Keratinocyte (primary cell): ENCODE measurements at regions not wholly inside any gene's neighbourhood (a gene's known extent, or its start where the extent isn't known, plus 50 kb on each side); places are given as distances from the start of the nearest gene placed in this dataset.

ENCODE experiments used
- DNase-seq: peaks from one replicate; pipeline ENCODE4 v3.0.0-alpha.2; 2011; ENCODE audit warnings: low read depth, missing footprints, low spot score
- FAIRE-seq: peaks from 2 replicates; lab custom pipeline; 2011; peaks lifted over from hg19 to GRCh38; lab: Jason Lieb, UNC
- H2AFZ ChIP-seq: 2 replicates; pipeline ENCODE4 v1.6.0; 2012; ENCODE audit warnings: low read length, control low read depth, inconsistent platforms; ENCODE audit not compliant: control insufficient read depth
- H3K27ac ChIP-seq: 2 replicates; pipeline ENCODE4 v1.5.1; 2011; ENCODE audit warnings: low read length; ENCODE audit not compliant: control insufficient read depth, insufficient read depth
- H3K27me3 ChIP-seq: 3 replicates; pipeline ENCODE4 v1.6.0; 2011; ENCODE audit warnings: low read length; ENCODE audit not compliant: control insufficient read depth, insufficient read depth; ENCODE audit errors: extremely low read depth
- H3K36me3 ChIP-seq, 2 experiments: 2 replicates in 1 of 2; 3 replicates in 1 of 2; pipeline ENCODE4 v1.5.1; 2011; ENCODE audit warnings: low read length in 2 of 2, mild to moderate bottlenecking in 1 of 2; ENCODE audit not compliant: control insufficient read depth in 2 of 2, insufficient read depth in 2 of 2; ENCODE audit errors: extremely low read depth in 1 of 2
- H3K4me1 ChIP-seq: 3 replicates; pipeline ENCODE4 v1.5.1; 2011; ENCODE audit warnings: low read length; ENCODE audit not compliant: control insufficient read depth, insufficient read depth; ENCODE audit errors: extremely low read depth
- H3K4me2 ChIP-seq: 3 replicates; pipeline ENCODE4 v1.6.0; 2011; ENCODE audit warnings: low read depth, low read length; ENCODE audit not compliant: control insufficient read depth, insufficient read depth; ENCODE audit errors: extremely low read depth
- H3K4me3 ChIP-seq, 3 experiments: fragments of 200-600 bp in 1 of 3; sonication (generic) in 1 of 3; 2 replicates in 2 of 3; 3 replicates in 1 of 3; pipeline ENCODE4 v1.5.1; 2011 to 2016; ENCODE audit warnings: low read length in 3 of 3, mild to moderate bottlenecking in 3 of 3, control low read depth in 2 of 3, inconsistent platforms in 1 of 3, low read depth in 1 of 3, mixed read lengths in 1 of 3, mixed run types in 1 of 3, moderate library complexity in 1 of 3; ENCODE audit not compliant: control insufficient read depth in 2 of 3, insufficient read depth in 2 of 3; ENCODE audit errors: extremely low read depth in 1 of 3
- H3K79me2 ChIP-seq: 2 replicates; pipeline ENCODE4 v1.6.0; 2012; ENCODE audit warnings: low read length; ENCODE audit not compliant: control insufficient read depth, insufficient read depth
- H3K9ac ChIP-seq: 3 replicates; pipeline ENCODE4 v1.6.0; 2011; ENCODE audit warnings: low read length; ENCODE audit not compliant: control insufficient read depth, insufficient read depth; ENCODE audit errors: extremely low read depth
- H3K9me1 ChIP-seq: 3 replicates; pipeline ENCODE4 v1.6.0; 2011; ENCODE audit warnings: low read length; ENCODE audit not compliant: control insufficient read depth, insufficient read depth; ENCODE audit errors: extremely low read depth
- H3K9me3 ChIP-seq: 2 replicates; pipeline ENCODE4 v1.5.1; 2012; ENCODE audit warnings: low read depth, low read length; ENCODE audit not compliant: control insufficient read depth
- H4K20me1 ChIP-seq: 3 replicates; pipeline ENCODE4 v1.6.0; 2011; ENCODE audit warnings: low read length; ENCODE audit not compliant: control insufficient read depth, insufficient read depth; ENCODE audit errors: extremely low read depth
- EZH2 ChIP-seq: IDR thresholded peaks from one replicate; pipeline ENCODE4 v1.6.1; 2012; ENCODE audit warnings: inconsistent platforms, mild to moderate bottlenecking, low read length, moderate library complexity
- dilution Hi-C: fragments of 300-500 bp; cut with MboI; formaldehyde crosslinking; loops from one replicate; pipeline ENCODE4 v1.7.0; 2020; ENCODE audit warnings: low sequenced_read_pairs; ENCODE audit not compliant: extremely low pct_ligation_motif_present
- TF ChIP-seq, protein P1 (sequence below), 3 experiments: IDR thresholded peaks in 1 of 3; conservative IDR thresholded peaks in 1 of 3; optimal IDR thresholded peaks in 1 of 3; 2 replicates in 2 of 3; 3 replicates in 1 of 3; pipeline versions ENCODE3 to v1.5.1; 2011; ENCODE audit warnings: low read length in 3 of 3, mild to moderate bottlenecking in 3 of 3, moderate library complexity in 2 of 3, control low read depth in 1 of 3, inconsistent platforms in 1 of 3; ENCODE audit not compliant: insufficient read depth in 2 of 3; ENCODE audit errors: extremely low read depth in 1 of 3

GRCh38 chr9:91127653-91128052 is 234.1 kb downstream of the AUH start:
- TF ChIP-seq, protein P1, sequence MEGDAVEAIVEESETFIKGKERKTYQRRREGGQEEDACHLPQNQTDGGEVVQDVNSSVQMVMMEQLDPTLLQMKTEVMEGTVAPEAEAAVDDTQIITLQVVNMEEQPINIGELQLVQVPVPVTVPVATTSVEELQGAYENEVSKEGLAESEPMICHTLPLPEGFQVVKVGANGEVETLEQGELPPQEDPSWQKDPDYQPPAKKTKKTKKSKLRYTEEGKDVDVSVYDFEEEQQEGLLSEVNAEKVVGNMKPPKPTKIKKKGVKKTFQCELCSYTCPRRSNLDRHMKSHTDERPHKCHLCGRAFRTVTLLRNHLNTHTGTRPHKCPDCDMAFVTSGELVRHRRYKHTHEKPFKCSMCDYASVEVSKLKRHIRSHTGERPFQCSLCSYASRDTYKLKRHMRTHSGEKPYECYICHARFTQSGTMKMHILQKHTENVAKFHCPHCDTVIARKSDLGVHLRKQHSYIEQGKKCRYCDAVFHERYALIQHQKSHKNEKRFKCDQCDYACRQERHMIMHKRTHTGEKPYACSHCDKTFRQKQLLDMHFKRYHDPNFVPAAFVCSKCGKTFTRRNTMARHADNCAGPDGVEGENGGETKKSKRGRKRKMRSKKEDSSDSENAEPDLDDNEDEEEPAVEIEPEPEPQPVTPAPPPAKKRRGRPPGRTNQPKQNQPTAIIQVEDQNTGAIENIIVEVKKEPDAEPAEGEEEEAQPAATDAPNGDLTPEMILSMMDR (optimal IDR thresholded peaks at IDR 0.05 in 1 of 3, IDR thresholded peaks at IDR 0.05 in 1 of 3, conservative IDR thresholded peaks at IDR 0.05 in 1 of 3; ENCODE audit: extremely low read depth in 1 of 3, insufficient read depth in 2 of 3, low read length in 3 of 3), result no peak
- TF ChIP-seq EZH2, result no peak
- H2AFZ ChIP-seq, result no peak overlapping the region
- FAIRE-seq (no peak), DNase-seq (no peak)
- H4K20me1 ChIP-seq, result no peaks in the 10 kb centered on the region
- peaks cover 22% of the 10 kb centered on the region for H3K4me1 ChIP-seq
- no peaks in the 10 kb centered on the region for H3K36me3 ChIP-seq
- no peaks in the 10 kb centered on the region for H3K9me3 ChIP-seq
- no peak overlapping the region for H3K4me3 ChIP-seq
- H3K27me3 ChIP-seq, result no peaks in the 10 kb centered on the region
- no peaks in the 10 kb centered on the region for H3K9me1 ChIP-seq
- H3K27ac ChIP-seq, result no peak overlapping the region
- H3K4me2 ChIP-seq, result no peak overlapping the region
- H3K9ac ChIP-seq, result no peak overlapping the region
- H3K79me2 ChIP-seq, result no peaks in the 10 kb centered on the region
- dilution Hi-C loops, result no loop called here

GRCh38 chr9:91130796-91131318 is 230.9 kb downstream of the AUH start:
- Histone ChIP-seq H2AFZ (no peak overlapping the region), H3K4me3 (peak overlapping the region in 1 of 3 experiments; percentile 9), H3K27me3 (no peaks in the 10 kb centered on the region), H3K9ac (peak overlapping the region; percentile 56), H3K9me3 (no peaks in the 10 kb centered on the region), H3K36me3 (no peaks in the 10 kb centered on the region), H4K20me1 (no peaks in the 10 kb centered on the region), H3K79me2 (no peaks in the 10 kb centered on the region), H3K4me2 (peak overlapping the region; percentile 74), H3K9me1 (no peaks in the 10 kb centered on the region), H3K27ac (peak overlapping the region; percentile 81), H3K4me1 (peaks cover 24% of the 10 kb centered on the region)
- TF ChIP-seq, protein P1 (optimal IDR thresholded peaks at IDR 0.05 in 1 of 3, IDR thresholded peaks at IDR 0.05 in 1 of 3, conservative IDR thresholded peaks at IDR 0.05 in 1 of 3; ENCODE audit: extremely low read depth in 1 of 3, insufficient read depth in 2 of 3, low read length in 3 of 3), result no peak
- no peak for TF ChIP-seq EZH2
- FAIRE-seq, result peak; percentile 41
- no peak for DNase-seq
- dilution Hi-C loops, result no loop called here
